ENCODE measurements at regions not wholly inside any gene's neighbourhood (a gene's known extent, or its start where the extent isn't known, plus 50 kb on each side); places are given as distances from the start of the nearest gene placed in this dataset.

DNA sequence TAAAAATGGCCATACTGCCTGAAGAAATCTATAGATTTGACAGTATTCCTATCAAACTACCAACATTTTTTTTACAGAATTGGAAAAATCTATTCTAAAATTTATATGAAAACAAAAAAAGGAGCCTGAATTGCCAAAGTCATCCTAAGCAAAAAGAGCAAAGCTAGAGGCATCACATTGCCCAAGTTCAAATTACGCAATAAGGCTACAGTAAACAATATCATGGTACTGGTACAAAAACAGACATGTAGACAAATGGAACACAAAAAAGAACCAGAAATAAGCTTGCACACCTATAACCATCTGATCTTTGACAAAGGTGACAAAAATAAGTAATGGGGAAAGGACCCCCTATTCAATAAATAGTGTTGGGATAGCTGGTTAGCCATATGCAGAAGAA lies 50.2 kb upstream of the THSD7B start:
- H3K27me3 Mint-ChIP-seq (ENCODE audit: low read depth), result no peaks in the 10 kb centered on the region
- no peak overlapping the region for H3K4me3 Mint-ChIP-seq
- TF ChIP-seq, protein P1, sequence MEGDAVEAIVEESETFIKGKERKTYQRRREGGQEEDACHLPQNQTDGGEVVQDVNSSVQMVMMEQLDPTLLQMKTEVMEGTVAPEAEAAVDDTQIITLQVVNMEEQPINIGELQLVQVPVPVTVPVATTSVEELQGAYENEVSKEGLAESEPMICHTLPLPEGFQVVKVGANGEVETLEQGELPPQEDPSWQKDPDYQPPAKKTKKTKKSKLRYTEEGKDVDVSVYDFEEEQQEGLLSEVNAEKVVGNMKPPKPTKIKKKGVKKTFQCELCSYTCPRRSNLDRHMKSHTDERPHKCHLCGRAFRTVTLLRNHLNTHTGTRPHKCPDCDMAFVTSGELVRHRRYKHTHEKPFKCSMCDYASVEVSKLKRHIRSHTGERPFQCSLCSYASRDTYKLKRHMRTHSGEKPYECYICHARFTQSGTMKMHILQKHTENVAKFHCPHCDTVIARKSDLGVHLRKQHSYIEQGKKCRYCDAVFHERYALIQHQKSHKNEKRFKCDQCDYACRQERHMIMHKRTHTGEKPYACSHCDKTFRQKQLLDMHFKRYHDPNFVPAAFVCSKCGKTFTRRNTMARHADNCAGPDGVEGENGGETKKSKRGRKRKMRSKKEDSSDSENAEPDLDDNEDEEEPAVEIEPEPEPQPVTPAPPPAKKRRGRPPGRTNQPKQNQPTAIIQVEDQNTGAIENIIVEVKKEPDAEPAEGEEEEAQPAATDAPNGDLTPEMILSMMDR (IDR thresholded peaks at IDR 0.05; ENCODE audit: unreplicated experiment in 3 of 3), result no peak
- H3K27ac Mint-ChIP-seq, result no peak overlapping the region
- no peaks in the 10 kb centered on the region for H3K9me3 Mint-ChIP-seq
- no peaks in the 10 kb centered on the region for H3K4me1 Mint-ChIP-seq
- no peaks in the 10 kb centered on the region for H3K36me3 Mint-ChIP-seq (ENCODE audit: low read depth)

DNA sequence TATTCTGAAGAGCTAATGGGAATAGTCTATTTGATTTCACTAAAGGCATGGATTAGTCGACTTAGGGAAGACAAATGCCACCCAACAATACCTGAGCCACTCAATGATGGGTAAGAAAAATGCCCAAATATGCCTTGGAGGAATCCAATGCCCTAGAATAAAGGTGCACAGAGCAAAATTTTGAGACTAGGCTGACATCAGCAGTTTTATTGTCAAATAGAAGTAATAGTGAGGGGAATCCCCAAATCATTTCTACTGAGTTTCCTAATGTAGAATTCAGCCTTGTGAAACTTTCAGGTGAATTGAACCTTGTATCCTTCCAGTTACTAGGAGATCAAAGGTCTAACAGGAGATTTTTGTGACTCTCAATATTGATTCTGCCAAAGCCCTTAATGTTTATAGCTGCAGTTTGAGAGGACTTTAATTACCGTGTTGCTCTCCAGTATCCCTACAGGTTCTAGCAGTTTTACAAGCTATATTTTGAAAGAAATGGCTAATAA lies 50.8 kb upstream of the THSD7B start:
- no peak overlapping the region for H3K27ac Mint-ChIP-seq
- no peaks in the 10 kb centered on the region for H3K9me3 Mint-ChIP-seq
- TF ChIP-seq, protein P1 (IDR thresholded peaks at IDR 0.05; ENCODE audit: unreplicated experiment in 3 of 3), result no peak
- no peaks in the 10 kb centered on the region for H3K27me3 Mint-ChIP-seq (ENCODE audit: low read depth)
- no peaks in the 10 kb centered on the region for H3K36me3 Mint-ChIP-seq (ENCODE audit: low read depth)
- no peak overlapping the region for H3K4me3 Mint-ChIP-seq
- no peaks in the 10 kb centered on the region for H3K4me1 Mint-ChIP-seq

DNA sequence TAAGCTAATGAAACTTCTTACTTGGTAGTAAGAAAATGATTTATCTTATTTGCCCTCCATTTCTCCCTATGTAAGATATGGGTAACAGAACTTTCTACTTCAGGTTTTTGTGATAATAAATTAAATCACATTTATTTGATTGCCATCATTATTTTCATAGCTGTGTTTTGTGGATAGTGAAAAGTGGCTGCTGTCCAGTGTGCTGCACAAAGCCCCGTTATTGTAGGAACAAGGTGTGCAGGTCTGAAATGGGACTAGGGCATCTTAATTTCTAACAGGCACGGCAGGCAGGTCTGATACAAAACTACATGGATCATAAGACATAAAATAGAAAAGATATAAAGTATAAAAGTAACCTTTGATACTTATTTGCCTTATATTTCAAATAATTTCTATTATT lies 51.6 kb upstream of the THSD7B start:
- Mint-ChIP-seq H3K9me3 (no peaks in the 10 kb centered on the region), H3K4me1 (no peaks in the 10 kb centered on the region), H3K27me3 (ENCODE audit: low read depth) (no peaks in the 10 kb centered on the region), H3K27ac (no peak overlapping the region), H3K36me3 (ENCODE audit: low read depth) (no peaks in the 10 kb centered on the region), H3K4me3 (no peak overlapping the region)
- TF ChIP-seq, protein P1 (IDR thresholded peaks at IDR 0.05; ENCODE audit: unreplicated experiment in 3 of 3), result no peak

- peaks cover 6% of the 10 kb centered on the region for H3K9me3 Mint-ChIP-seq
- H3K27ac Mint-ChIP-seq, result no peak overlapping the region
- H3K4me3 Mint-ChIP-seq, result no peak overlapping the region
- TF ChIP-seq, protein P1 (IDR thresholded peaks at IDR 0.05; ENCODE audit: unreplicated experiment in 3 of 3), result no peak
- H3K27me3 Mint-ChIP-seq (ENCODE audit: low read depth), result no peaks in the 10 kb centered on the region
- no peaks in the 10 kb centered on the region for H3K36me3 Mint-ChIP-seq (ENCODE audit: low read depth)
- no peaks in the 10 kb centered on the region for H3K4me1 Mint-ChIP-seq
Measured at GRCh38 chr2:136705336-136705735, 60.0 kb upstream of the THSD7B start.

GRCh38 chr2:136703214-136703613 lies 62.1 kb upstream of the THSD7B start:
- Mint-ChIP-seq H3K27me3 (ENCODE audit: low read depth) (no peaks in the 10 kb centered on the region), H3K36me3 (ENCODE audit: low read depth) (no peaks in the 10 kb centered on the region), H3K9me3 (peaks cover 6% of the 10 kb centered on the region), H3K4me3 (no peak overlapping the region), H3K4me1 (no peaks in the 10 kb centered on the region), H3K27ac (no peak overlapping the region)
- TF ChIP-seq, protein P1 (IDR thresholded peaks at IDR 0.05; ENCODE audit: unreplicated experiment in 3 of 3), result no peak

DNA sequence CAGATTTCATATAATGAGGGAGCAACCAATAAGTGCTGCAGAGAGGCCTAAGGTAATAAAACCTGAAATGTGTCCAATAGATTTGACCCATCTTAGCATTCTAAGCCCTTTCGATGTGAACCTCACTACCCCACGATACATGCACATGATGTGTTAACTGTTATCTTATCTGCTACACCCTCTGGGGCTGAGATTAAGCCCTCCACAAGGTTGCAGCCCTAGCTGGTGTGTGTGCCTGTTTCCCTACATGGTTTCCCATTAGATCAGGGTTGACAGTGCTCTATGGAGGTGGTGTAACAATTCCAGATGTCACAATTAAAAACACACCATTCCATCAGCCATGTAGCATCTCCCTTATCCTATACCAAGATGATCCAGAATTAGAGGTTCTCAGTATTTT lies 68.9 kb upstream of the THSD7B start:
- Mint-ChIP-seq H3K27ac (no peak overlapping the region), H3K4me3 (no peak overlapping the region), H3K9me3 (no peaks in the 10 kb centered on the region)

More for the DNA sequence above, 68.9 kb upstream of the THSD7B start:
- Mint-ChIP-seq H3K27me3 (ENCODE audit: low read depth) (no peaks in the 10 kb centered on the region), H3K36me3 (ENCODE audit: low read depth) (no peaks in the 10 kb centered on the region), H3K4me1 (no peaks in the 10 kb centered on the region)
- TF ChIP-seq, protein P1 (IDR thresholded peaks at IDR 0.05; ENCODE audit: unreplicated experiment in 3 of 3), result no peak

Data from nephron (organoid).